HFF-Myc (cell line): ENCODE measurements at regions not wholly inside any gene's neighbourhood (a gene's known extent, or its start where the extent isn't known, plus 50 kb on each side); places are given as distances from the start of the nearest gene placed in this dataset.

Experiments
- DNase-seq: peaks from one replicate; pipeline ENCODE4 v3.0.0-alpha.2; 2011; ENCODE audit warnings: low read depth; ENCODE audit errors: extremely low read depth
- H3K4me3 ChIP-seq: replicated peaks from 2 replicates; pipeline ENCODE4 v1.5.1; 2011; ENCODE audit warnings: low read depth, mild to moderate bottlenecking, control low read depth, low read length
- TF ChIP-seq, protein P1 (sequence below): IDR thresholded peaks from 2 replicates; pipeline ENCODE4 v1.5.1; 2012; ENCODE audit warnings: mild to moderate bottlenecking, low read depth, low read length, control low read depth; ENCODE audit errors: missing control alignments

DNA sequence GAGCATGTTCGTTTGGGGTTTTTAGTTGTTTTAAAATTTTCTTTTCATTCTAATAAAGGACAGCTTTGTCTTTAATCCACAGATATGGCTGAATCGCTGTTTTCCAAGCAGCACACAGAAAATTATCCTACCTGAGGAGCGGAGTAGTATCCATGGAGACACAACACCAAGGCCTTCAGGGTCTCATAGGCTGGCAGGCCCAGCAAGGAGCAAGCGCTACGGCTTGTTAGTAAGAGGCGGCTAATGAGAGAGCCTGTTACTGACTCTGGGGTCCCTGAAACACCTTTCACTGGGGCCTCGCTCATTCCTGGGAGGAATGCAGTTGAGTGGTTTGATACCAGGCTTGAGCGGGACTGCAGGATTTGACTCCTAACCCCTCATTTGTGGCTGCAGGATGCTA, 303.8 kb upstream of the CDH4 start:
- no peak overlapping the region for H3K4me3 ChIP-seq
- TF ChIP-seq, protein P1, sequence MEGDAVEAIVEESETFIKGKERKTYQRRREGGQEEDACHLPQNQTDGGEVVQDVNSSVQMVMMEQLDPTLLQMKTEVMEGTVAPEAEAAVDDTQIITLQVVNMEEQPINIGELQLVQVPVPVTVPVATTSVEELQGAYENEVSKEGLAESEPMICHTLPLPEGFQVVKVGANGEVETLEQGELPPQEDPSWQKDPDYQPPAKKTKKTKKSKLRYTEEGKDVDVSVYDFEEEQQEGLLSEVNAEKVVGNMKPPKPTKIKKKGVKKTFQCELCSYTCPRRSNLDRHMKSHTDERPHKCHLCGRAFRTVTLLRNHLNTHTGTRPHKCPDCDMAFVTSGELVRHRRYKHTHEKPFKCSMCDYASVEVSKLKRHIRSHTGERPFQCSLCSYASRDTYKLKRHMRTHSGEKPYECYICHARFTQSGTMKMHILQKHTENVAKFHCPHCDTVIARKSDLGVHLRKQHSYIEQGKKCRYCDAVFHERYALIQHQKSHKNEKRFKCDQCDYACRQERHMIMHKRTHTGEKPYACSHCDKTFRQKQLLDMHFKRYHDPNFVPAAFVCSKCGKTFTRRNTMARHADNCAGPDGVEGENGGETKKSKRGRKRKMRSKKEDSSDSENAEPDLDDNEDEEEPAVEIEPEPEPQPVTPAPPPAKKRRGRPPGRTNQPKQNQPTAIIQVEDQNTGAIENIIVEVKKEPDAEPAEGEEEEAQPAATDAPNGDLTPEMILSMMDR = no peak
- no peak for DNase-seq

DNA sequence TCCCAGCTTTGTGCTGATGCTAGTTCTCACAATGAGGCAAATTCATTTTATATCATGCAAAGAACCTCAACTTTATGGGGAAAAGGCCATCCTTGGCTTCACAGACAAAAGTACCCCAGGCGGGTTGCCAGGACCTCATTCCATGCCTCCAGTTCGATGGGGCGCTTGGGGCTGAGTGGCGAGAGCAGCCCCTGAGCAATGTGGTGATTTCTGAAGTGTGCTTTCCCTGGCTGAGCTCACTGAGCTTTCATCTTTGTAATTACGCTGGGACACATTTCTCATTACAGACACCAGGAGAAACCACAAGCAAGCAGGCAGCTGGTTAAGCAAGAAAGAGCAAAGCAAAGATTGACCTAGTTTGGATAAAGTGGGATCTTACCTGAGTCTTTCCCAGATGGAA, 301.5 kb upstream of the CDH4 start:
- TF ChIP-seq, protein P1 = no peak
- no peak overlapping the region for H3K4me3 ChIP-seq
- no peak for DNase-seq

DNA sequence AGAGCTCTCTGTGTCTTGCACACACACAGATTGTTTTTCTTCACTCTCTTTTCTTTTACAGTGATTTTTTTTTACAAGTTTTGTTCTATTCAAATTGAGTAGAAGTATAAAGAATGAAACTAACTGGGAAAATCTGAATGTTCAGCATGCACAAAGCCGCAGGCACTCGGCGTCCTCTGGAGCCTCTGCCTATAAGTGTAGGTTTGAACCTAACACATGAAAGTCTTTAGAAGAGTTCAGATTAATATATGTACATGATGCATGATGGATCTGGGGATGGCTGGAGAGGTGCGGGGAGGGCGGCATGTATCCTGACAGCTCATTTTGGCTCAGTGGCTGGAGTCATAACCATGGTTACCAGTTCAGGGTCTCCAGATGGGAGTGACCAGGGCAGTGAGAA, 301.1 kb upstream of the CDH4 start:
- TF ChIP-seq, protein P1 = no peak
- no peak for DNase-seq
- no peak overlapping the region for H3K4me3 ChIP-seq

DNA sequence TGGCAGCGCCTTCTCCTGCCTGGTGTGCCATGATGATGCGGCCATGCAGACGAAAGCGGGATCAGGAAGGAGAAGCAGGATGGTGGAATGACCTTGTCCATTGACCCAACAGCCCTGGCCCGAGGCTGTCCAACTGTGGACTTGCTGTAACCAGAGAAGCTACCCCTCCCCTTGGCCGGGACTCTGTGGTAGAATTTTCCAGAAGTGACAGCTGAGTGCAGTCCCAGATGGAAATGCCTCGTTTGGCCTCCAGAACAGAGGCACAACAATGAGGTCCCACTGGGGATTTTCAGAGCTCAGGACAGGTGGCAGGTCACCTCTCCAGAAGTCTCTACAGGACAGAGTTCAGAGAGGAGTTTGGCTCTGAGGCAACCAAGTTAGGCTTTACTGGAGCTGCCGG, 299.2 kb upstream of the CDH4 start:
- DNase-seq = no peak
- TF ChIP-seq, protein P1 = no peak
- no peak overlapping the region for H3K4me3 ChIP-seq

DNA sequence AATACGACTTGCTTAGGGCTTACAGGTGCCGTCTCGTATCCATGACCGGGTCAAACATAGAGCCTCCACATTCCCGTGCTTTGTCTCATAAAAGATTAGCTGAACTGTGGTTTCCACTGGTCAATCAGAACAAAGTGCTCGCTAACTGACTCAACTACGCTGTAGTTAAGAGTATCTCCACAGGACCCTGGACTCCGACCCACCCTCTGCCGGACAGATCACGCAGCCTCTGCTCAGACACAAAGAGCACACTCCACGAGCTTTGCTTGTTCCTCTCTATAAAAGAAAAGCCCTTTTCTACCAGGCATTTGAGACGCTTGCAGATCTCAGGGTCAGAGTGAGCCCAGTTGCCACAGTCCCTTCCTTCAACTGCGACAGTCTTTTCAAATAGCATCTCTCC, 298.7 kb upstream of the CDH4 start:
- no peak overlapping the region for H3K4me3 ChIP-seq
- TF ChIP-seq, protein P1 = no peak
- DNase-seq = no peak

DNA sequence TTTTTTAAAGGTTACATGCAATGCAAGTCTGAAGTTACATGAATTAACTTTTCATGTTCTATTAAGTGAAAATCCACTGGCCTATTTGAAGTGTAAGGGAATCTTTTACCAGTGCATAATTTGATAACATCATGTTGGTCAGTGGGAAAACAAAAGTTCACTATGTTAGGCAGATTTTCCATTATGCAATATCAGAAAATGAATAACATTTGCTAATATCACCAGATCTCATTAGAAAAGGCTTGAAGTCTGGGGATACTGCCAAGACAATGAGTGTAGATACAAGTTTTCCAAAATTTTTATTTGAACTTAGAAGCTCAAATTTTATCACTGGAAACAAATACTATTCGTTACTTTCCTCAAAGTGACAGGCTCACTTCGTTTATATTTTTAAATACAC, 296.4 kb upstream of the CDH4 start:
- no peak for DNase-seq
- no peak overlapping the region for H3K4me3 ChIP-seq
- TF ChIP-seq, protein P1 = no peak

DNA sequence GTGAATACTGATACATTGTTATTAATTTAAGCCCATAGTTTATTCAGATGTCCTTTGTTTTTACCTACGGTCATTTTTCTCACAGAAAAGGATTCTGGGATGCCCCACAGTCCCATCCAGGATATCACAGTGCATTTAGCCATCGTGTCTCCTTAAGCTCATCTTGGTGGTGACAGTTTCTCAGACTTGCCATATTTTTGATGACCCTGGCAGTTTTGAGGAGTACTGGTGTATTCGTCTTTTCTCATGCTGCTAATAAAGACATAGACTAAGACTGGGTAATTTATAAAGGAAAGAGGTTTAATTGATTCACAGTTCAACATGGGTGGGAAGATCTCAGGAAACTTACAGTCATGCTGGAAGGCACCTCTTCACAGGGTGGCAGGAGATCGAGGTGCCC, 295.9 kb upstream of the CDH4 start:
- H3K4me3 ChIP-seq = no peak overlapping the region
- TF ChIP-seq, protein P1 = no peak
- no peak for DNase-seq
